Cardiac muscle cell (in vitro differentiated cells and primary cell): ENCODE measurements at regions not wholly inside any gene's neighbourhood (a gene's known extent, or its start where the extent isn't known, plus 50 kb on each side); places are given as distances from the start of the nearest gene placed in this dataset.

Source experiments
- DNase-seq, 2 donors: peaks; one replicate each; pipeline versions ENCODE4 v3.0.0 to v3.0.0-alpha.2; 2010 to 2017; ENCODE audit warnings: low read depth in 1 of 2, low spot score in 1 of 2
- H3K27ac ChIP-seq: fragments of 200-600 bp; sonication (generic); 2 replicates; pipeline ENCODE4 v1.5.1; 2016
- H3K27me3 ChIP-seq: fragments of 200-600 bp; sonication (generic); 2 replicates; pipeline ENCODE4 v1.6.0; 2016; ENCODE audit warnings: control low read depth
- H3K36me3 ChIP-seq: fragments of 200-600 bp; sonication (generic); 2 replicates; pipeline ENCODE4 v1.5.1; 2016; ENCODE audit warnings: control low read depth
- H3K4me1 ChIP-seq: fragments of 200-600 bp; sonication (generic); 2 replicates; pipeline ENCODE4 v1.8.1; 2017; ENCODE audit warnings: low read depth, mild to moderate bottlenecking, mixed run types
- H3K4me3 ChIP-seq: fragments of 200-600 bp; sonication (generic); 2 replicates; pipeline ENCODE4 v1.5.1; 2016; ENCODE audit warnings: mild to moderate bottlenecking
- H3K9me3 ChIP-seq: fragments of 200-600 bp; sonication (generic); 2 replicates; pipeline ENCODE4 v1.5.1; 2017; ENCODE audit warnings: low read depth, mild to moderate bottlenecking, control low read depth
- CTCF ChIP-seq: IDR thresholded peaks from 2 replicates; pipeline ENCODE4 v1.5.1; 2012; ENCODE audit warnings: low read depth, mild to moderate bottlenecking, low read length

- H3K4me1 ChIP-seq: no peaks in the 10 kb centered on the region
- TF ChIP-seq CTCF: no peak
- H3K36me3 ChIP-seq: no peaks in the 10 kb centered on the region
- no peak overlapping the region for H3K27ac ChIP-seq
- DNase-seq: peak; percentile 13 to 23
- peaks cover 2% of the 10 kb centered on the region for H3K27me3 ChIP-seq
- H3K4me3 ChIP-seq: no peak overlapping the region
- no peaks in the 10 kb centered on the region for H3K9me3 ChIP-seq
Measured at GRCh38 chr18:54717673-54718407, 110.4 kb upstream of the RAB27B start.

- Histone ChIP-seq H3K4me1 (no peaks in the 10 kb centered on the region), H3K4me3 (no peak overlapping the region), H3K27ac (no peak overlapping the region), H3K27me3 (peaks cover 2% of the 10 kb centered on the region), H3K9me3 (no peaks in the 10 kb centered on the region), H3K36me3 (no peaks in the 10 kb centered on the region)
- no peak for TF ChIP-seq CTCF
- DNase-seq: no peak
Measured at GRCh38 chr18:54718408-54718773, 109.9 kb upstream of the RAB27B start.

- Histone ChIP-seq H3K9me3 (no peaks in the 10 kb centered on the region), H3K4me1 (no peaks in the 10 kb centered on the region), H3K27me3 (peaks cover 2% of the 10 kb centered on the region), H3K4me3 (no peak overlapping the region), H3K27ac (no peak overlapping the region), H3K36me3 (no peaks in the 10 kb centered on the region)
- TF ChIP-seq CTCF: no peak
- DNase-seq: no peak
Measured at GRCh38 chr18:54720620-54721019, 107.7 kb upstream of the RAB27B start.

- H3K9me3 ChIP-seq: no peaks in the 10 kb centered on the region
- no peak for DNase-seq
- H3K27ac ChIP-seq: no peak overlapping the region
- H3K4me3 ChIP-seq: no peak overlapping the region
- H3K27me3 ChIP-seq: no peaks in the 10 kb centered on the region
- no peak for TF ChIP-seq CTCF
- H3K4me1 ChIP-seq: no peaks in the 10 kb centered on the region
- no peaks in the 10 kb centered on the region for H3K36me3 ChIP-seq
Measured at GRCh38 chr18:54726143-54726542, 102.1 kb upstream of the RAB27B start.

- Histone ChIP-seq H3K4me1 (no peaks in the 10 kb centered on the region), H3K4me3 (no peak overlapping the region), H3K27ac (no peak overlapping the region), H3K36me3 (no peaks in the 10 kb centered on the region), H3K9me3 (no peaks in the 10 kb centered on the region), H3K27me3 (no peaks in the 10 kb centered on the region)
- peak in 1 of 2 donors; percentile 90 for DNase-seq
- TF ChIP-seq CTCF: no peak
Measured at GRCh38 chr18:54734059-54734458, 94.2 kb upstream of the RAB27B start.
